Uterus (tissue), 2 donors: ENCODE measurements at regions not wholly inside any gene's neighbourhood (a gene's known extent, or its start where the extent isn't known, plus 50 kb on each side); places are given as distances from the start of the nearest gene placed in this dataset.

Experiments
- POLR2A ChIP-seq, 2 donors: fragments of 450-650 bp; IDR thresholded peaks; one replicate each; pipeline ENCODE4 v1.6.1; 2016; ENCODE audit warnings: antibody characterized with exemption in 2 of 2, mild to moderate bottlenecking in 1 of 2, moderate library complexity in 1 of 2
- TF ChIP-seq, protein P1 (sequence below), 4 experiments: fragments of 200-600 bp in 2 of 4; fragments of 450-650 bp in 2 of 4; sonication (generic) in 2 of 4; IDR thresholded peaks; one replicate each; pipeline ENCODE4 v1.5.1; 2016 to 2019; ENCODE audit warnings: antibody characterized with exemption in 4 of 4, mild to moderate bottlenecking in 2 of 4, moderate library complexity in 1 of 4

GRCh38 chr11:92740276-92740675 lies 229.2 kb upstream of the MTNR1B start:
- TF ChIP-seq, protein P1, sequence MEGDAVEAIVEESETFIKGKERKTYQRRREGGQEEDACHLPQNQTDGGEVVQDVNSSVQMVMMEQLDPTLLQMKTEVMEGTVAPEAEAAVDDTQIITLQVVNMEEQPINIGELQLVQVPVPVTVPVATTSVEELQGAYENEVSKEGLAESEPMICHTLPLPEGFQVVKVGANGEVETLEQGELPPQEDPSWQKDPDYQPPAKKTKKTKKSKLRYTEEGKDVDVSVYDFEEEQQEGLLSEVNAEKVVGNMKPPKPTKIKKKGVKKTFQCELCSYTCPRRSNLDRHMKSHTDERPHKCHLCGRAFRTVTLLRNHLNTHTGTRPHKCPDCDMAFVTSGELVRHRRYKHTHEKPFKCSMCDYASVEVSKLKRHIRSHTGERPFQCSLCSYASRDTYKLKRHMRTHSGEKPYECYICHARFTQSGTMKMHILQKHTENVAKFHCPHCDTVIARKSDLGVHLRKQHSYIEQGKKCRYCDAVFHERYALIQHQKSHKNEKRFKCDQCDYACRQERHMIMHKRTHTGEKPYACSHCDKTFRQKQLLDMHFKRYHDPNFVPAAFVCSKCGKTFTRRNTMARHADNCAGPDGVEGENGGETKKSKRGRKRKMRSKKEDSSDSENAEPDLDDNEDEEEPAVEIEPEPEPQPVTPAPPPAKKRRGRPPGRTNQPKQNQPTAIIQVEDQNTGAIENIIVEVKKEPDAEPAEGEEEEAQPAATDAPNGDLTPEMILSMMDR (IDR thresholded peaks at IDR 0.05) = no peak
- no peak for TF ChIP-seq POLR2A (IDR thresholded peaks at IDR 0.05)
